Type B pancreatic cell (in vitro differentiated cells): ENCODE measurements at regions not wholly inside any gene's neighbourhood (a gene's known extent, or its start where the extent isn't known, plus 50 kb on each side); places are given as distances from the start of the nearest gene placed in this dataset.

Experiments
- DNase-seq: peaks from one replicate; pipeline ENCODE4 v3.0.0; 2021; ENCODE audit warnings: mixed read lengths; ENCODE audit not compliant: unreplicated experiment; ENCODE audit errors: extremely low spot score
- H3K27ac Mint-ChIP-seq: 2 replicates; pipeline ENCODE4 v1.8.0; 2021; ENCODE audit warnings: mild to moderate bottlenecking, mixed read lengths
- H3K27me3 Mint-ChIP-seq: 2 replicates; pipeline ENCODE4 v1.8.0; 2021; ENCODE audit warnings: mixed read lengths
- H3K36me3 Mint-ChIP-seq: 2 replicates; pipeline ENCODE4 v1.8.0; 2021; ENCODE audit warnings: mixed read lengths
- H3K4me1 Mint-ChIP-seq: one replicate; pipeline ENCODE4 v1.8.0; 2021; ENCODE audit warnings: mixed read lengths; ENCODE audit not compliant: unreplicated experiment
- H3K4me3 Mint-ChIP-seq: 2 replicates; pipeline ENCODE4 v1.8.0; 2021; ENCODE audit warnings: mild to moderate bottlenecking, mixed read lengths
- H3K9me3 Mint-ChIP-seq: 2 replicates; pipeline ENCODE4 v1.8.0; 2021; ENCODE audit warnings: mixed read lengths
- CTCF ChIP-seq: fragments of 200-600 bp; sonication (generic); conservative IDR thresholded peaks from 2 replicates; pipeline ENCODE4 v1.5.0; 2021; ENCODE audit warnings: antibody characterized with exemption, mild to moderate bottlenecking

- H3K4me1 Mint-ChIP-seq, result no peaks in the 10 kb centered on the region
- peaks cover 5% of the 10 kb centered on the region for H3K27me3 Mint-ChIP-seq
- no peak for TF ChIP-seq CTCF
- H3K9me3 Mint-ChIP-seq, result no peaks in the 10 kb centered on the region
- no peaks in the 10 kb centered on the region for H3K36me3 Mint-ChIP-seq
- no peak overlapping the region for H3K27ac Mint-ChIP-seq
- H3K4me3 Mint-ChIP-seq, result no peak overlapping the region
- DNase-seq, result no peak
Measured at GRCh38 chr20:55360895-55361294, 644.4 kb downstream of the CBLN4 start.

GRCh38 chr20:55354720-55355119 lies 650.6 kb downstream of the CBLN4 start:
- no peak for TF ChIP-seq CTCF
- no peaks in the 10 kb centered on the region for H3K9me3 Mint-ChIP-seq
- no peak for DNase-seq
- H3K4me1 Mint-ChIP-seq, result no peaks in the 10 kb centered on the region
- H3K27ac Mint-ChIP-seq, result no peak overlapping the region
- H3K4me3 Mint-ChIP-seq, result no peak overlapping the region
- H3K36me3 Mint-ChIP-seq, result no peaks in the 10 kb centered on the region
- H3K27me3 Mint-ChIP-seq, result no peaks in the 10 kb centered on the region

GRCh38 chr20:55353206-55353605 lies 652.1 kb downstream of the CBLN4 start:
- Mint-ChIP-seq H3K4me3 (no peak overlapping the region), H3K9me3 (no peaks in the 10 kb centered on the region), H3K27ac (no peak overlapping the region), H3K36me3 (no peaks in the 10 kb centered on the region), H3K27me3 (no peaks in the 10 kb centered on the region), H3K4me1 (no peaks in the 10 kb centered on the region)
- DNase-seq, result no peak
- no peak for TF ChIP-seq CTCF

- DNase-seq, result no peak
- H3K9me3 Mint-ChIP-seq, result peaks cover 7% of the 10 kb centered on the region
- H3K4me1 Mint-ChIP-seq, result no peaks in the 10 kb centered on the region
- TF ChIP-seq CTCF, result no peak
- H3K27me3 Mint-ChIP-seq, result no peaks in the 10 kb centered on the region
- H3K36me3 Mint-ChIP-seq, result no peaks in the 10 kb centered on the region
- H3K27ac Mint-ChIP-seq, result no peak overlapping the region
- H3K4me3 Mint-ChIP-seq, result no peak overlapping the region
Measured at GRCh38 chr20:55348223-55348622, 657.1 kb downstream of the CBLN4 start.

GRCh38 chr20:55342822-55343221 lies 662.5 kb downstream of the CBLN4 start:
- Mint-ChIP-seq H3K27ac (no peak overlapping the region), H3K36me3 (no peaks in the 10 kb centered on the region), H3K9me3 (peaks cover 7% of the 10 kb centered on the region), H3K4me1 (no peaks in the 10 kb centered on the region), H3K4me3 (no peak overlapping the region), H3K27me3 (no peaks in the 10 kb centered on the region)
- TF ChIP-seq CTCF, result no peak
- DNase-seq, result no peak

GRCh38 chr20:55333798-55334197 lies 671.5 kb downstream of the CBLN4 start:
- no peak overlapping the region for H3K27ac Mint-ChIP-seq
- H3K9me3 Mint-ChIP-seq, result no peaks in the 10 kb centered on the region
- H3K4me3 Mint-ChIP-seq, result no peak overlapping the region
- H3K36me3 Mint-ChIP-seq, result no peaks in the 10 kb centered on the region
- no peaks in the 10 kb centered on the region for H3K4me1 Mint-ChIP-seq
- H3K27me3 Mint-ChIP-seq, result peaks cover 10% of the 10 kb centered on the region
- DNase-seq, result no peak
- TF ChIP-seq CTCF, result no peak
